Mesendoderm (in vitro differentiated cells): ENCODE measurements at regions not wholly inside any gene's neighbourhood (a gene's known extent, or its start where the extent isn't known, plus 50 kb on each side); places are given as distances from the start of the nearest gene placed in this dataset.

Experiments
- DNase-seq: peaks from one replicate; pipeline ENCODE4 v3.0.0; 2013
- H2AK5ac ChIP-seq: 2 replicates; pipeline ENCODE4 v1.6.1; 2013; ENCODE audit warnings: low read length, inconsistent platforms
- H2BK120ac ChIP-seq: 2 replicates; pipeline ENCODE4 v1.6.1; 2013; ENCODE audit warnings: low read depth, mild to moderate bottlenecking, low read length, moderate library complexity, mixed read lengths
- H2BK15ac ChIP-seq: replicated peaks from 2 replicates; pipeline ENCODE4 v1.6.1; 2013; ENCODE audit warnings: low read depth, mild to moderate bottlenecking, moderate library complexity
- H2BK5ac ChIP-seq: 2 replicates; pipeline ENCODE4 v1.6.1; 2013; ENCODE audit warnings: low read length, inconsistent platforms
- H3K18ac ChIP-seq: 2 replicates; pipeline ENCODE4 v1.6.1; 2013; ENCODE audit warnings: mild to moderate bottlenecking, low read length, mixed read lengths
- H3K23ac ChIP-seq: one replicate; pipeline ENCODE4 v1.6.1; 2013; ENCODE audit warnings: low read length
- H3K27ac ChIP-seq: 2 replicates; pipeline ENCODE4 v1.5.1; 2013; ENCODE audit warnings: low read depth, mild to moderate bottlenecking, inconsistent platforms, low read length, moderate library complexity
- H3K27me3 ChIP-seq: 2 replicates; pipeline ENCODE4 v1.6.1; 2013; ENCODE audit warnings: low read length, control low read depth, mild to moderate bottlenecking, inconsistent platforms; ENCODE audit not compliant: insufficient read depth, poor library complexity
- H3K36me3 ChIP-seq: 2 replicates; pipeline ENCODE4 v1.6.1; 2013; ENCODE audit warnings: low read length, inconsistent platforms; ENCODE audit not compliant: control insufficient read depth, insufficient read depth
- H3K4ac ChIP-seq: one replicate; pipeline ENCODE4 v1.6.1; 2013; ENCODE audit warnings: low read depth, mild to moderate bottlenecking, low read length, moderate library complexity
- H3K4me1 ChIP-seq: 2 replicates; pipeline ENCODE4 v1.6.1; 2013; ENCODE audit warnings: low read depth, low read length, inconsistent platforms; ENCODE audit not compliant: control insufficient read depth
- H3K4me2 ChIP-seq: 2 replicates; pipeline ENCODE4 v1.6.1; 2013; ENCODE audit warnings: low read length
- H3K4me3 ChIP-seq: 2 replicates; pipeline ENCODE4 v1.5.1; 2013; ENCODE audit warnings: mild to moderate bottlenecking, low read length
- H3K56ac ChIP-seq: one replicate; pipeline ENCODE4 v1.6.1; 2013; ENCODE audit warnings: low read length
- H3K79me1 ChIP-seq: 2 replicates; pipeline ENCODE4 v1.6.1; 2013; ENCODE audit warnings: low read length, inconsistent platforms
- H3K79me2 ChIP-seq: 2 replicates; pipeline ENCODE4 v1.6.1; 2013; ENCODE audit warnings: mild to moderate bottlenecking, low read length; ENCODE audit not compliant: control insufficient read depth, insufficient read depth
- H3K9ac ChIP-seq: 2 replicates; pipeline ENCODE4 v1.6.1; 2013; ENCODE audit warnings: low read length, inconsistent platforms
- H4K5ac ChIP-seq: one replicate; pipeline ENCODE4 v1.6.1; 2013; ENCODE audit warnings: low read length
- H4K8ac ChIP-seq: one replicate; pipeline ENCODE4 v1.6.1; 2013; ENCODE audit warnings: low read depth, mild to moderate bottlenecking, control low read depth, low read length, moderate library complexity
- WGBS: extraction: QIAGEN DNeasy Blood & Tissue Kit; methylation state at CpG from one replicate; pipeline ENCODE4 v1.1.7; 2013; ENCODE audit warnings: low lambda C conversion rate, missing lambda C conversion rate; ENCODE audit not compliant: insufficient coverage; ENCODE audit errors: extremely low coverage; 5-methylcytosine and 5-hydroxymethylcytosine counted together

GRCh38 chr3:80890571-80890970 lies 870.9 kb downstream of the GBE1 start:
- Histone ChIP-seq H3K79me1 (no peaks in the 10 kb centered on the region), H2BK15ac (no peak overlapping the region), H3K27ac (no peak overlapping the region), H3K4me2 (no peak overlapping the region), H3K23ac (no peak overlapping the region), H3K27me3 (no peaks in the 10 kb centered on the region), H3K4me1 (no peaks in the 10 kb centered on the region), H2AK5ac (no peak overlapping the region), H2BK120ac (no peak overlapping the region), H3K9ac (no peak overlapping the region), H3K56ac (no peak overlapping the region), H4K8ac (no peak overlapping the region), H4K5ac (no peak overlapping the region), H3K4me3 (no peak overlapping the region), H2BK5ac (no peak overlapping the region), H3K36me3 (no peaks in the 10 kb centered on the region), H3K79me2 (no peaks in the 10 kb centered on the region), H3K18ac (no peak overlapping the region), H3K4ac (no peak overlapping the region)
- no peak for DNase-seq
- no CpG with 5 or more reads among the region's 2 CpGs for WGBS

- no peak overlapping the region for H4K5ac ChIP-seq
- H3K36me3 ChIP-seq: no peaks in the 10 kb centered on the region
- H3K56ac ChIP-seq: no peak overlapping the region
- no peaks in the 10 kb centered on the region for H3K79me2 ChIP-seq
- no peak overlapping the region for H3K23ac ChIP-seq
- no peak overlapping the region for H2BK15ac ChIP-seq
- H3K79me1 ChIP-seq: no peaks in the 10 kb centered on the region
- no peak overlapping the region for H3K4ac ChIP-seq
- no peak overlapping the region for H3K27ac ChIP-seq
- no peak overlapping the region for H3K4me3 ChIP-seq
- no peak for DNase-seq
- no peak overlapping the region for H3K4me2 ChIP-seq
- H2BK120ac ChIP-seq: no peak overlapping the region
- no peaks in the 10 kb centered on the region for H3K4me1 ChIP-seq
- H2AK5ac ChIP-seq: no peak overlapping the region
- no peaks in the 10 kb centered on the region for H3K27me3 ChIP-seq
- H3K9ac ChIP-seq: no peak overlapping the region
- no peak overlapping the region for H2BK5ac ChIP-seq
- no peak overlapping the region for H3K18ac ChIP-seq
- H4K8ac ChIP-seq: no peak overlapping the region
- WGBS: 100% methylated on average over 1 of the region's 3 CpGs
Measured at GRCh38 chr3:80889535-80889934, 871.9 kb downstream of the GBE1 start.

- Histone ChIP-seq H3K27me3 (no peaks in the 10 kb centered on the region), H3K36me3 (no peaks in the 10 kb centered on the region), H2BK5ac (no peak overlapping the region), H2BK120ac (no peak overlapping the region), H3K79me1 (no peaks in the 10 kb centered on the region), H3K4me3 (no peak overlapping the region), H3K9ac (no peak overlapping the region), H3K4me2 (no peak overlapping the region), H3K56ac (no peak overlapping the region), H3K79me2 (no peaks in the 10 kb centered on the region), H2AK5ac (no peak overlapping the region), H3K4me1 (no peaks in the 10 kb centered on the region), H2BK15ac (no peak overlapping the region), H3K23ac (no peak overlapping the region), H4K8ac (no peak overlapping the region), H3K27ac (no peak overlapping the region), H3K18ac (no peak overlapping the region), H4K5ac (no peak overlapping the region), H3K4ac (no peak overlapping the region)
- no CpG with 5 or more reads among the region's 4 CpGs for WGBS
- no peak for DNase-seq
Measured at GRCh38 chr3:80870476-80871041, 890.9 kb downstream of the GBE1 start.

GRCh38 chr3:80855482-80855881 lies 906.0 kb downstream of the GBE1 start:
- no peak for DNase-seq
- no peak overlapping the region for H3K56ac ChIP-seq
- no peaks in the 10 kb centered on the region for H3K36me3 ChIP-seq
- WGBS: no CpG with 5 or more reads among the region's 1 CpG
- no peaks in the 10 kb centered on the region for H3K79me1 ChIP-seq
- H3K4me3 ChIP-seq: no peak overlapping the region
- H4K8ac ChIP-seq: no peak overlapping the region
- H2BK120ac ChIP-seq: no peak overlapping the region
- H3K18ac ChIP-seq: no peak overlapping the region
- H2BK5ac ChIP-seq: no peak overlapping the region
- H3K4me2 ChIP-seq: no peak overlapping the region
- H4K5ac ChIP-seq: no peak overlapping the region
- no peak overlapping the region for H3K9ac ChIP-seq
- no peak overlapping the region for H2BK15ac ChIP-seq
- H3K79me2 ChIP-seq: no peaks in the 10 kb centered on the region
- H2AK5ac ChIP-seq: no peak overlapping the region
- H3K4me1 ChIP-seq: no peaks in the 10 kb centered on the region
- no peaks in the 10 kb centered on the region for H3K27me3 ChIP-seq
- no peak overlapping the region for H3K4ac ChIP-seq
- H3K23ac ChIP-seq: no peak overlapping the region
- no peak overlapping the region for H3K27ac ChIP-seq

GRCh38 chr3:80836395-80836794 lies 925.0 kb downstream of the GBE1 start:
- Histone ChIP-seq H2AK5ac (no peak overlapping the region), H2BK5ac (no peak overlapping the region), H3K23ac (no peak overlapping the region), H3K79me1 (no peaks in the 10 kb centered on the region), H3K9ac (no peak overlapping the region), H2BK120ac (no peak overlapping the region), H2BK15ac (no peak overlapping the region), H3K4me2 (no peak overlapping the region), H3K27me3 (no peaks in the 10 kb centered on the region), H4K5ac (no peak overlapping the region), H4K8ac (no peak overlapping the region), H3K27ac (no peak overlapping the region), H3K4ac (no peak overlapping the region), H3K18ac (no peak overlapping the region), H3K56ac (no peak overlapping the region), H3K4me1 (no peaks in the 10 kb centered on the region), H3K79me2 (no peaks in the 10 kb centered on the region), H3K4me3 (no peak overlapping the region), H3K36me3 (no peaks in the 10 kb centered on the region)
- no peak for DNase-seq
- WGBS: no CpG with 5 or more reads among the region's 2 CpGs

GRCh38 chr3:80807577-80807976 lies 953.9 kb downstream of the GBE1 start:
- Histone ChIP-seq H3K79me2 (no peaks in the 10 kb centered on the region), H3K4ac (no peak overlapping the region), H2BK5ac (no peak overlapping the region), H3K27ac (no peak overlapping the region), H3K9ac (no peak overlapping the region), H3K4me3 (no peak overlapping the region), H2AK5ac (no peak overlapping the region), H3K4me1 (no peaks in the 10 kb centered on the region), H4K5ac (no peak overlapping the region), H3K56ac (no peak overlapping the region), H2BK15ac (no peak overlapping the region), H3K79me1 (no peaks in the 10 kb centered on the region), H3K36me3 (no peaks in the 10 kb centered on the region), H4K8ac (no peak overlapping the region), H3K18ac (no peak overlapping the region), H3K23ac (no peak overlapping the region), H3K4me2 (no peak overlapping the region), H3K27me3 (no peaks in the 10 kb centered on the region), H2BK120ac (no peak overlapping the region)
- no peak for DNase-seq
- no CpG with 5 or more reads among the region's 4 CpGs for WGBS
